ENCODE measurements at regions not wholly inside any gene's neighbourhood (a gene's known extent, or its start where the extent isn't known, plus 50 kb on each side); places are given as distances from the start of the nearest gene placed in this dataset.

- TF ChIP-seq POLR2AphosphoS5 (IDR thresholded peaks at IDR 0.05): no peak
- TF ChIP-seq, protein P1, sequence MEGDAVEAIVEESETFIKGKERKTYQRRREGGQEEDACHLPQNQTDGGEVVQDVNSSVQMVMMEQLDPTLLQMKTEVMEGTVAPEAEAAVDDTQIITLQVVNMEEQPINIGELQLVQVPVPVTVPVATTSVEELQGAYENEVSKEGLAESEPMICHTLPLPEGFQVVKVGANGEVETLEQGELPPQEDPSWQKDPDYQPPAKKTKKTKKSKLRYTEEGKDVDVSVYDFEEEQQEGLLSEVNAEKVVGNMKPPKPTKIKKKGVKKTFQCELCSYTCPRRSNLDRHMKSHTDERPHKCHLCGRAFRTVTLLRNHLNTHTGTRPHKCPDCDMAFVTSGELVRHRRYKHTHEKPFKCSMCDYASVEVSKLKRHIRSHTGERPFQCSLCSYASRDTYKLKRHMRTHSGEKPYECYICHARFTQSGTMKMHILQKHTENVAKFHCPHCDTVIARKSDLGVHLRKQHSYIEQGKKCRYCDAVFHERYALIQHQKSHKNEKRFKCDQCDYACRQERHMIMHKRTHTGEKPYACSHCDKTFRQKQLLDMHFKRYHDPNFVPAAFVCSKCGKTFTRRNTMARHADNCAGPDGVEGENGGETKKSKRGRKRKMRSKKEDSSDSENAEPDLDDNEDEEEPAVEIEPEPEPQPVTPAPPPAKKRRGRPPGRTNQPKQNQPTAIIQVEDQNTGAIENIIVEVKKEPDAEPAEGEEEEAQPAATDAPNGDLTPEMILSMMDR (IDR thresholded peaks at IDR 0.05): no peak
- no peak for TF ChIP-seq POLR2A (IDR thresholded peaks at IDR 0.05)
These were observed 171.8 kb upstream of the KRR1 start for GRCh38 chr12:75683220-75683619.

Data from breast epithelium (tissue), 3 donors.